ENCODE measurements at regions not wholly inside any gene's neighbourhood (a gene's known extent, or its start where the extent isn't known, plus 50 kb on each side); places are given as distances from the start of the nearest gene placed in this dataset.

DNA sequence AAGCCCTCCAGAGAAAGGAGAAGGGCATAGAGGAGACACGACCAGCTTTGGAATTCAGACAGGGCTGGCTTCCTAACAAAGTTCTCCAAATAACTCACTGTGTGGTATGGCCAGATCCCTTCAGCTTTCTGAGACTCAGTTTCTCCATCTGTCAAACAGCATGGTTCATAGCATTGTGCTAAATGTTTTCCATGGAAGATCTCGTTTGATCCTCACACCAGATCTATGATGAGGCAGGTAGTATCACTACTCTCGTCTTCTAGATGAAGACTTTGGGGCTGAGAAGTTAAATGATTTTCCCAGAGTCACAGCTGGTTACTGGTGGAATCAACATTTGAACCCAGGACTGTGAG is 507.3 kb downstream of the HAPSTR1 start:
- H3K4me3 ChIP-seq (ENCODE audit: low read depth, low read length) = no peak overlapping the region
- no peak for DNase-seq (ENCODE audit: low read depth)
- TF ChIP-seq, protein P1, sequence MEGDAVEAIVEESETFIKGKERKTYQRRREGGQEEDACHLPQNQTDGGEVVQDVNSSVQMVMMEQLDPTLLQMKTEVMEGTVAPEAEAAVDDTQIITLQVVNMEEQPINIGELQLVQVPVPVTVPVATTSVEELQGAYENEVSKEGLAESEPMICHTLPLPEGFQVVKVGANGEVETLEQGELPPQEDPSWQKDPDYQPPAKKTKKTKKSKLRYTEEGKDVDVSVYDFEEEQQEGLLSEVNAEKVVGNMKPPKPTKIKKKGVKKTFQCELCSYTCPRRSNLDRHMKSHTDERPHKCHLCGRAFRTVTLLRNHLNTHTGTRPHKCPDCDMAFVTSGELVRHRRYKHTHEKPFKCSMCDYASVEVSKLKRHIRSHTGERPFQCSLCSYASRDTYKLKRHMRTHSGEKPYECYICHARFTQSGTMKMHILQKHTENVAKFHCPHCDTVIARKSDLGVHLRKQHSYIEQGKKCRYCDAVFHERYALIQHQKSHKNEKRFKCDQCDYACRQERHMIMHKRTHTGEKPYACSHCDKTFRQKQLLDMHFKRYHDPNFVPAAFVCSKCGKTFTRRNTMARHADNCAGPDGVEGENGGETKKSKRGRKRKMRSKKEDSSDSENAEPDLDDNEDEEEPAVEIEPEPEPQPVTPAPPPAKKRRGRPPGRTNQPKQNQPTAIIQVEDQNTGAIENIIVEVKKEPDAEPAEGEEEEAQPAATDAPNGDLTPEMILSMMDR (IDR thresholded peaks at IDR 0.05; ENCODE audit: insufficient read depth, low read depth, low read length, missing control alignments) = no peak

- no peak overlapping the region for H3K4me3 ChIP-seq (ENCODE audit: low read depth, low read length)
- TF ChIP-seq, protein P1 (IDR thresholded peaks at IDR 0.05; ENCODE audit: insufficient read depth, low read depth, low read length, missing control alignments) = no peak
- no peak for DNase-seq (ENCODE audit: low read depth)
These were observed 508.1 kb downstream of the HAPSTR1 start for GRCh38 chr16:9599415-9600120.

DNA sequence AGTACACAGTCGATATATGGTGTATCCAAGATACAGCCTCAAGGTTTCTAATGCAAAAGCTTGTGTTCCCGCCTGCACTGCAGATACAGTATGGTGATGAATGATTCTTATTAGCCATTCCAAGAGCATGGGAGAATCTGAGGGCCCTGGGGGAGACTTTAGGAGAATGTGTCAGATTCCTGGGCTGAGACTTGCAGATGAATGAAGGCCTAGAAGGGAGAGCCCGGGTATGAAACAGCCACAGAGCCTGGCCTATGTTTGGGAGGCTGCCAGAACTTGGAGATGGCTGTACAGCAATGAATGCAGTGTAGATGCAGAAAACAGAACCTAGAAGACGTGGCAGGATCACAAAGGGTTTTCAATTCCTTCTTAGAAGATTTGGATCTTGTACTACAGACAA is 510.7 kb downstream of the HAPSTR1 start:
- DNase-seq (ENCODE audit: low read depth) = no peak
- no peak overlapping the region for H3K4me3 ChIP-seq (ENCODE audit: low read depth, low read length)
- TF ChIP-seq, protein P1 (IDR thresholded peaks at IDR 0.05; ENCODE audit: insufficient read depth, low read depth, low read length, missing control alignments) = no peak

GRCh38 chr16:9603316-9603715 is 511.9 kb downstream of the HAPSTR1 start:
- DNase-seq (ENCODE audit: low read depth) = no peak
- no peak overlapping the region for H3K4me3 ChIP-seq (ENCODE audit: low read depth, low read length)
- TF ChIP-seq, protein P1 (IDR thresholded peaks at IDR 0.05; ENCODE audit: insufficient read depth, low read depth, low read length, missing control alignments) = no peak

DNA sequence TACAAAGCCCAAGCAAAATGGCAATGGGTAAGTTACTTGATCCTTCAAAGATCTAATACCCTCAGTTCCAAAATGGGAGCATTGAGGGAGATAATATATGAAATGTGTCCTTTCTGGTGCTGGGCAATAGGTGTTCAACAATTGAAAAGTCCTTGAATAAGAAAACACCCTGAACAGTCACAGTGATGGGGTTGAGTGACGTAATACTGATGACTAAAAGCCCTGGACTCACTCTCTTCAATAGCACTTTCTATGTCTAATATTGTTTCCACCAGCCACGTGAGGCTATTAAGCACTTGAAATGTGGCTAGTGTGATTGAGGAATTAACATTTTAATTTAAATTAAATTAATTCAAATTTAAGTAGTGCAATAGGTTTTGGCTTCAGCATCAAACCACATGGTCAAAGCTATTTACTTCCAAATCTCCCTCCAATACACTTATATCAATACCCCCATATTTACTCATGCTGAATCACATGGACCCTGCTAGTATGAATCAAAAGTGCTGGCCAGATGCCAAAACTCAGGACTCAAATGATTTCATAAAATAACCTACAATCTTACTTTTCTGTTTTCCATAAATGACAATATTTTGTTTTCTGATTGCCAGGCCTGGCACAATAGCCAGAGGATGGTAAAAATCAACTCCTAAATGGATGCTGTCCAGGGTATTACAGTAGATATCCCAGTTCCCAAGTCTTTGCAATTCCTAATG is 516.2 kb downstream of the HAPSTR1 start:
- H3K4me3 ChIP-seq (ENCODE audit: low read depth, low read length) = no peak overlapping the region
- DNase-seq (ENCODE audit: low read depth) = no peak
- TF ChIP-seq, protein P1 (IDR thresholded peaks at IDR 0.05; ENCODE audit: insufficient read depth, low read depth, low read length, missing control alignments) = no peak

DNA sequence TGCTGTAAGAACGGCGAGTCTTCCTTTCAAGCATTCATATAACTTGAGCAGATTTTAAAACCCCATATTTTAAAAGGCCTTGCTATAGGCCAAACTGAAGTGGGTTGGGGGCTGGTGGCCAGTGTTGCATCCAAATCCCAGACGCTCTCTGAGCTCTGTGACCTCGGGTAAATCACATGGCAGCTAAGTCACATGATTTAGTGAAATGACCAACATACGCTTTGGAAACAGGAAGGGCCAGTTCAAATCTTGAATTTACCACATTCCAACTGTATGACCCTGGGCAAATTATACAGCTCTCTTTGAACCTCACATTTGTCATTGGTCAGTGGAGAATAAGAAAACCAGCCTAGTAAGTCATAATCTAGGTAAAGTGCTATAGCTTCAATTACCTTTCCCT is 519.3 kb downstream of the HAPSTR1 start:
- no peak overlapping the region for H3K4me3 ChIP-seq (ENCODE audit: low read depth, low read length)
- DNase-seq (ENCODE audit: low read depth) = no peak
- TF ChIP-seq, protein P1 (IDR thresholded peaks at IDR 0.05; ENCODE audit: insufficient read depth, low read depth, low read length, missing control alignments) = no peak
